Motor neuron (in vitro differentiated cells): ENCODE measurements at regions not wholly inside any gene's neighbourhood (a gene's known extent, or its start where the extent isn't known, plus 50 kb on each side); places are given as distances from the start of the nearest gene placed in this dataset.

Experiments
- ATAC-seq, 8 experiments: fragments of 200-7000 bp; cut with Tn5 transposase; replicated peaks in 6 of 8; 2 replicates each; pipeline ENCODE4 v1.8.0; 2021; ENCODE audit warnings: mild to moderate bottlenecking in 8 of 8, moderate library complexity in 8 of 8
- H3K27ac ChIP-seq, 2 donors: fragments of 250-450 bp; sonication (Bioruptor Pico); 2 replicates each; pipeline ENCODE4 v1.9.0; 2021; ENCODE audit warnings: antibody characterized with exemption in 2 of 2, mild to moderate bottlenecking in 2 of 2, moderate library complexity in 1 of 2
- H3K4me1 ChIP-seq, 2 donors: fragments of 250-450 bp; sonication (Bioruptor Pico); replicated peaks in 1 of 2; 2 replicates each; pipeline ENCODE4 v1.6.1; 2021; ENCODE audit warnings: antibody characterized with exemption in 2 of 2, mild to moderate bottlenecking in 2 of 2, moderate library complexity in 1 of 2
- H3K4me3 ChIP-seq, 5 donors: fragments of 250-450 bp; sonication (Bioruptor Pico); 2 replicates each; pipeline ENCODE4 v1.9.0; 2021; ENCODE audit warnings: antibody characterized with exemption in 5 of 5, mild to moderate bottlenecking in 5 of 5, moderate library complexity in 4 of 5
- WGBS, 10 experiments: fragments of 450-650 bp; shearing (Covaris generic); methylation state at CpG; one replicate each; pipeline ENCODE4 v1.0.0; 2022; 5-methylcytosine and 5-hydroxymethylcytosine counted together
- in situ Hi-C, 9 experiments: fragments of 400-800 bp; cut with MboI; loops; one replicate each; pipeline ENCODE4 v1.15.0; 2021; ENCODE audit warnings: low sequenced_read_pairs in 9 of 9, low pct_unique_long_range_greater_than_20kb in 2 of 9; ENCODE audit not compliant: unreplicated experiment in 9 of 9

DNA sequence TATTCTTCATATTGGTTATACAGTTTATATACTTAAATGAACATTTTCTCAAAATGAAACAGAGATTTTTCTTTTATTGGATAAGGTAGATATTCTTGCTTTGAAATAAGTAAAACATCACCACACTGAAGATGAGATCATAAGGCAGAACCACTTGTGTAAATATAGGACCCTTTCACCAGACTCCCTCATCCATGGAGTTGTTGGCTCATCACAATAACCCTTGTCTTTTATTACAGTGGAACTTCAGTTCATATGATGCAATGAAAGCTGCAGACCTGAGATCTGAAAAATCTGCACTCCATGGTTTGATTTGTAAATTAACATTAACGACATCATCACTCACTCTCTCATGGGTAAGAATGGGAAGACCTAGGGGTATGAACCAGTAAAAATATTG is 51.9 kb upstream of the DBX2 start:
- Histone ChIP-seq H3K4me3 (no peak overlapping the region), H3K4me1 (peaks cover 0 to 2% of the 10 kb centered on the region in 2 donors), H3K27ac (no peak overlapping the region)
- in situ Hi-C loops, result loop anchor here in 1 of 9 experiments (25.0 kb wide), 1 partner anchor 116 kb away; no protein-coding TSS in a partner anchor
- WGBS, 10 experiments, result 13 to 100% (median 88%) methylated on average over 1 of the region's 1 CpG; no CpG with 5 or more reads in 3 of the 10 experiments
- ATAC-seq, result peak in 2 of 8 experiments; percentile 63 to 68

DNA sequence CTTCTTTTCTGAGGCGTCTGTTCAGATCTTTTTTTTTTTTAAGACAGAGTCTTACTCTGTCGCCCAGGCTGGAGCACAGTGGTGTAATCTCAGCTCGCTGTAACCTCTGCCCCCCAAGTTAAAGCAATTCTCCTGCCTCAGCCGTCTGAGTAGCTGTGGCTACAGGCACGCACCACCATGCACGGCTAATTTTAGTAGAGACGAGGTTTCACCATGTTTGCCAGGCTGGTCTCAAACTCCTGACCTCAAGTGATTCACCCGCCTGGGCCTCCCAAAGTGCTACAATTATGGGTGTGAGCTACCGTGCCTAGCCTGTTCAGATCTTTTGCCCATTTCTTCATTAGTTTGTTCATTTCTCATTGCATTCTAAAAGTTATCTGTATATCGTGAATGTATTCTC is 55.1 kb upstream of the DBX2 start:
- H3K27ac ChIP-seq, result no peak overlapping the region
- peaks cover 0 to 2% of the 10 kb centered on the region in 2 donors for H3K4me1 ChIP-seq
- in situ Hi-C loops, result loop anchor here in 1 of 9 experiments (25.0 kb wide), 1 partner anchor 119 kb away; no protein-coding TSS in a partner anchor
- WGBS, 10 experiments, result 35 to 100% (median 93%) methylated on average over 3 to 10 of the region's 10 CpGs; no CpG with 5 or more reads in 1 of the 10 experiments
- ATAC-seq, result no peak
- no peak overlapping the region for H3K4me3 ChIP-seq

- Histone ChIP-seq H3K4me3 (no peak overlapping the region), H3K27ac (no peak overlapping the region), H3K4me1 (no peaks in the 10 kb centered on the region)
- peak in 1 of 8 experiments; percentile 44 for ATAC-seq
- WGBS, 10 experiments, result 0 to 100% (median 71%) methylated on average over 1 to 2 of the region's 2 CpGs; no CpG with 5 or more reads in 1 of the 10 experiments
- in situ Hi-C loops, result loop anchor here in 1 of 9 experiments (25.0 kb wide), 1 partner anchor 125 kb away; no protein-coding TSS in a partner anchor
Measured at GRCh38 chr12:45112306-45112705, 61.4 kb upstream of the DBX2 start.

GRCh38 chr12:45121224-45121623 is 70.3 kb upstream of the DBX2 start:
- in situ Hi-C loops, result loop anchor here in 1 of 9 experiments (25.0 kb wide), 1 partner anchor 134 kb away; no protein-coding TSS in a partner anchor
- no peaks in the 10 kb centered on the region for H3K4me1 ChIP-seq
- no peak overlapping the region for H3K27ac ChIP-seq
- H3K4me3 ChIP-seq, result no peak overlapping the region
- no peak for ATAC-seq
- 56 to 94% (median 84%) methylated on average over 1 to 2 of the region's 2 CpGs; no CpG with 5 or more reads in 2 of the 10 experiments for WGBS, 10 experiments

- peak in 3 of 8 experiments; percentile 57 to 65 (median 63) for ATAC-seq
- WGBS, 10 experiments, result 11 to 83% (median 69%) methylated on average over 2 to 6 of the region's 6 CpGs; no CpG with 5 or more reads in 1 of the 10 experiments
- no peak overlapping the region for H3K4me3 ChIP-seq
- peaks cover 0 to 2% of the 10 kb centered on the region in 2 donors for H3K4me1 ChIP-seq
- H3K27ac ChIP-seq, result no peak overlapping the region
- in situ Hi-C loops, result loop anchor here in 1 of 9 experiments (25.0 kb wide), 1 partner anchor 136 kb away; no protein-coding TSS in a partner anchor
Measured at GRCh38 chr12:45122768-45123380, 72.0 kb upstream of the DBX2 start.

GRCh38 chr12:45124485-45125155 is 73.7 kb upstream of the DBX2 start:
- WGBS, 10 experiments, result 21 to 100% (median 72%) methylated on average over 1 to 3 of the region's 3 CpGs
- peak in 1 of 8 experiments; percentile 19 for ATAC-seq
- in situ Hi-C loops, result loop anchor here in 1 of 9 experiments (25.0 kb wide), 1 partner anchor 137 kb away; no protein-coding TSS in a partner anchor

DNA sequence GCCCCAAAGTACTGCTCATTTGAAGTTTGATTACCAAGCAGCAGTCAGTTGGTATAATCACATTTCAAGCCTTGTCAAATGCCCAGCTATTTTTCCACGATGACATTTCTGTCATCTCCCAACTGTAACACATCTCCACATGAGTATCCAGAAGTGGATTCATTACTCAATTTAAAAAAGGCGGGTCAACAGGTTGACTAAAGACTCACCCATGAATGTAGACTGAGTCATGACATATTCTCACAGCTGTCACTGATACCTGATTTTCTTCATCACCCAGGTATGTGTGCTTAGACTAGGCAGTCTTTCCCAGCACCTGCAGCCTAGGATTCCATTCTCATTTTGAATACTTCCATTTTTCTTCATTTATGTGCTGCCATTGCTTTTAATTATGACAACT is 75.1 kb upstream of the DBX2 start:
- Histone ChIP-seq H3K4me3 (no peak overlapping the region), H3K4me1 (peaks cover 0 to 2% of the 10 kb centered on the region in 2 donors), H3K27ac (no peak overlapping the region)
- in situ Hi-C loops, result no loop called here
- WGBS, 10 experiments, result 20 to 94% (median 61%) methylated on average over 1 to 2 of the region's 2 CpGs; no CpG with 5 or more reads in 3 of the 10 experiments
- ATAC-seq, result no peak

More at GRCh38 chr12:45124485-45125155, 73.7 kb upstream of the DBX2 start:
- Histone ChIP-seq H3K4me1 (peaks cover 0 to 2% of the 10 kb centered on the region in 2 donors), H3K4me3 (no peak overlapping the region), H3K27ac (no peak overlapping the region)

DNA sequence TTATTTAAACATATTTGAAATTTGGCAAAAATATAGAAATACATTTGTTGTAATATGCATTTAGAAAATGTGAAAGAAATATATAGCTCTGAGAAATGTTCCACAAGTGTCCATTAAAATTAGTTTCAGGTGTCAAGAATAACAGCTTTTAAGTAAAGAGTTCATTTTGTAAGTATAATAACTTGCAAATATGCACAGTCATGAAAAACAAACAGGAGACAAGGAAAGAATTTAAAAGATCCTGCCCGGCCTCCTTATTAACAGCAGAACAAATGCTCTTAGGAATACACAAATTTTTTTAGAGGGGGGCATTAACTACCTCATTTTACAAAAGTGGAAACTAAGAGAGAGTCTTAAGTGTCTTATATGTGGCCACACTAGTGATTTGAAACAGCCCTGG is 77.7 kb upstream of the DBX2 start:
- Histone ChIP-seq H3K4me3 (no peak overlapping the region), H3K4me1 (peaks cover 0 to 2% of the 10 kb centered on the region in 2 donors), H3K27ac (no peak overlapping the region)
- 20 to 100% (median 86%) methylated on average over 1 of the region's 1 CpG; no CpG with 5 or more reads in 2 of the 10 experiments for WGBS, 10 experiments
- no peak for ATAC-seq
- in situ Hi-C loops, result no loop called here

DNA sequence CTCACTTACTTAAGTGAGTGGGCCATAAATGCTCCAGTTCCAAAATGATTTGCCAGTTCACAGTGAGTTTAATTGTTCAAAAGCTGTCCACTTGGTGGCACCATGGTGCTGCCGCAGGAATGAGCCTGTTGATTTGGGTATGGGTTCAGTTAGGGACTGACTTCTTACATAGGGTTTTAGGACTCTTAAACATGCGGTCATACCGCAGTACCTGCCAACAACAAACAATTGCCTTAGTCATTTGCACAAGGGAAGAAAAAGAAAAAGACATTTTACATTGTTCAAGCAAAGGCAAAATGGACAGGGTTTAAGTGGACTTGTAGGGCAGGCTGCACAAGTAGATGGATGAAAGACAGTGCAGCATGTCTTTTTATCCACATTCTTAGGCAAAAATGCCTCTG is 80.0 kb upstream of the DBX2 start:
- in situ Hi-C loops, result no loop called here
- WGBS, 10 experiments, result 0 to 16% (median 7%) methylated on average over 1 to 3 of the region's 3 CpGs; no CpG with 5 or more reads in 1 of the 10 experiments
- no peak overlapping the region for H3K27ac ChIP-seq
- H3K4me1 ChIP-seq, result peaks cover 0 to 2% of the 10 kb centered on the region in 2 donors
- peak; percentile 63 to 88 (median 76) for ATAC-seq
- H3K4me3 ChIP-seq, result no peak overlapping the region

DNA sequence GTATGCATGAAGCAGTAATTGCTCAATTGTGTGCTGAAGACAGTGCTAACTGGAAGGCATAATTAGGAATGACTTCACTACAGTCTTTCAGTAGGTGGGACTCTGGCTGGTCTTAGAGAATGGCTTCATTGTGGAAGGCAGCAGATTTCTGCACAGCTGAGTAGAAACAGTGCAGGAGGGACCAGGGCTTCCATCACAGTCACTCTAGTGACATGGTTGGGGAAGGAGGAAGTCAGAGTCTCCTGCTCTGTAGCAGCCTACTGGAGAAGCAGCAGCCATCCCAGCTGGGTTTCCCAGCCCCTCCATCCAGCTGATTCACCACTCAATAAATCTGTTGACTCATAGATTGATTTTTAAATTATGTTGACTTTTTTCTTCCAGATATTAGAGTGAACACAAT is 80.6 kb upstream of the DBX2 start:
- Histone ChIP-seq H3K4me1 (peaks cover 0 to 2% of the 10 kb centered on the region in 2 donors), H3K27ac (no peak overlapping the region), H3K4me3 (no peak overlapping the region)
- in situ Hi-C loops, result no loop called here
- peak in 7 of 8 experiments; percentile 45 to 90 (median 60) for ATAC-seq

DNA sequence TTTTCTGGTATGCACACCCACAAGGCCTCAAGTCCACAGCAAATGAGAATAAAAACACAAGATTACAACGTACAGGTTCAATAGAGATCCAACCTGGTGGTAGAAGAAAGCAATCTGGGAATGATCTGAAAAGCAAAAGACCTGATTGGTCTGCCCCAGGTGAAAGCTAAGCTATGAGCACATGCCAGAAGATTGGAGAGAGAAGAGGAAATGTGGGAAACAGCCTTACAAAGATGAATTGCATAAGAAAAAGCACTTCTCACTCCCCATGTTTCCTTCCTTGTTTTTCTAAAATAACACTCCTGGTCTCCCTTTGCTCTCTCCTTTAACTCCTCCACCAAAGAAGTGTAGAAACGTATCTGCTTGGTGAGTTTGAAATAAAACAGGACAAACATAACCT is 77.3 kb upstream of the ANO6 start:
- WGBS, 10 experiments, result 0 to 67% (median 35%) methylated on average over 1 to 2 of the region's 2 CpGs; no CpG with 5 or more reads in 1 of the 10 experiments
- Histone ChIP-seq H3K4me3 (no peak overlapping the region), H3K27ac (no peak overlapping the region), H3K4me1 (no peaks in the 10 kb centered on the region)
- ATAC-seq, result no peak
- in situ Hi-C loops, result no loop called here

- Histone ChIP-seq H3K27ac (no peak overlapping the region), H3K4me3 (no peak overlapping the region), H3K4me1 (no peaks in the 10 kb centered on the region)
- in situ Hi-C loops, result no loop called here
- WGBS, 10 experiments, result 0 to 89% (median 40%) methylated on average over 1 of the region's 1 CpG; no CpG with 5 or more reads in 3 of the 10 experiments
- ATAC-seq, result peak in 4 of 8 experiments; percentile 41 to 77 (median 48)
Measured at GRCh38 chr12:45148006-45148405, 67.9 kb upstream of the ANO6 start.

DNA sequence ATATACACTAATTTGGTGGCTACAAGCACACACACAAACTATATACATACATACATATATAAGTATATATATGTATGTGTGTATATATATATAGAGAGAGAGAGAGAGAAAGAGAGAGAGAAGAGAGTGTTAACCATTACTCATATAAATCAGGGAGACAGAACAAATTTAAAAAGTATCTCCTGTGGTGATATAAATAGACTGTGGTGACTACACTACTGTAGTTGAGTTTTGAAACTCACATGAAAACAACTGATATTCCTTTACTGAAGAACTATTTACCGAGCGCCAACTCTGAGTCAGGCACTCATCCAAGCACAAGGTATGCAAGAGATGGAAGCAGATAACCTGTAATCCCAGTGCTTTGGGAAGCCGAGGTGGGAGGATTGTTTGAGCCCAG is 67.3 kb upstream of the ANO6 start:
- no peak overlapping the region for H3K27ac ChIP-seq
- ATAC-seq, result no peak
- 60 to 100% (median 100%) methylated on average over 1 to 3 of the region's 3 CpGs; no CpG with 5 or more reads in 3 of the 10 experiments for WGBS, 10 experiments
- no peak overlapping the region for H3K4me3 ChIP-seq
- no peaks in the 10 kb centered on the region for H3K4me1 ChIP-seq
- in situ Hi-C loops, result no loop called here
